K562 (cell line): ENCODE measurements at regions not wholly inside any gene's neighbourhood (a gene's known extent, or its start where the extent isn't known, plus 50 kb on each side); places are given as distances from the start of the nearest gene placed in this dataset.

Source experiments
- ATAC-seq: fragments of 200-7000 bp; cut with Tn5 transposase; 3 replicates; pipeline ENCODE4 v1.9.1; 2020; ENCODE audit warnings: moderate library complexity
- BruUV-seq: library from RNA; stranded (reverse); fragments of 400-500 nt; replicated peaks from 2 replicates; lab custom pipeline; 2021; lab: Mats Ljungman, UMichigan
- CTCF ChIA-PET: fragments of 300-600 bp; formaldehyde crosslinking; extraction: SDS; loops from one replicate; lab custom pipeline; 2021; ENCODE audit warnings: low intra/inter-chr PET ratio; lab: Yijun Ruan, JAX
- POLR2A ChIA-PET: fragments of 300-600, 350-650 bp; sonication (Branson Sonifier 250); formaldehyde crosslinking; extraction: SDS; loops from one replicate; lab custom pipeline; 2021; ENCODE audit warnings: antibody characterized with exemption, inconsistent platforms; lab: Yijun Ruan, JAX
- DNase-seq, 4 experiments: peaks; one replicate each; pipeline versions ENCODE4 v3.0.0 to v3.0.0-alpha.2; 2011 to 2018; ENCODE audit warnings: low spot score in 3 of 4, mixed read lengths in 3 of 4; ENCODE audit errors: extremely low read depth in 1 of 4
- FAIRE-seq: peaks from 2 replicates; lab custom pipeline; 2011; peaks lifted over from hg19 to GRCh38; lab: Jason Lieb, UNC
- H2AFZ ChIP-seq: 2 replicates; pipeline ENCODE4 v1.6.0; 2011; ENCODE audit warnings: low read depth, low read length, control low read depth, inconsistent platforms
- H3K27ac ChIP-seq: fragments of 200-600 bp; 3 replicates; pipeline ENCODE4 v1.8.0; 2011; ENCODE audit warnings: low read depth, mild to moderate bottlenecking, control low read depth, inconsistent platforms, low read length, moderate library complexity, mixed read lengths; ENCODE audit errors: extremely low read depth
- H3K27me3 ChIP-seq, 2 experiments: fragments of 300-600 bp in 1 of 2; 2 replicates in 1 of 2; 3 replicates in 1 of 2; pipeline versions ENCODE4 v1.6.0 to v1.8.0; 2011; ENCODE audit warnings: inconsistent platforms in 2 of 2, low read length in 2 of 2, mild to moderate bottlenecking in 1 of 2, mixed read lengths in 1 of 2, moderate library complexity in 1 of 2; ENCODE audit not compliant: control insufficient read depth in 2 of 2, insufficient read depth in 2 of 2
- H3K36me3 ChIP-seq: fragments of 300-600 bp; 3 replicates; pipeline ENCODE4 v1.8.0; 2011; ENCODE audit warnings: mild to moderate bottlenecking, low read length, inconsistent platforms; ENCODE audit not compliant: control insufficient read depth, insufficient read depth
- H3K4me1 ChIP-seq, 2 experiments: fragments of 200-600 bp in 1 of 2; replicated peaks in 1 of 2; 2 replicates in 1 of 2; 3 replicates in 1 of 2; pipeline versions ENCODE4 v1.5.1 to v1.8.0; 2011; ENCODE audit warnings: inconsistent platforms in 2 of 2, low read length in 2 of 2, mild to moderate bottlenecking in 1 of 2, mixed read lengths in 1 of 2, moderate library complexity in 1 of 2; ENCODE audit not compliant: control insufficient read depth in 2 of 2, insufficient read depth in 2 of 2
- H3K4me2 ChIP-seq: 2 replicates; pipeline ENCODE4 v1.6.1; 2011; ENCODE audit warnings: low read length, control low read depth, inconsistent platforms, mixed read lengths; ENCODE audit not compliant: insufficient read depth
- H3K4me3 ChIP-seq: fragments of 200-600 bp; sonication (generic), shearing (Covaris generic); 2 replicates; pipeline ENCODE4 v1.5.1; 2016; ENCODE audit warnings: control low read depth, inconsistent platforms
- H3K79me2 ChIP-seq: fragments of 200-600 bp; 3 replicates; pipeline ENCODE4 v1.8.0; 2011; ENCODE audit warnings: low read length, inconsistent platforms; ENCODE audit not compliant: control insufficient read depth, insufficient read depth
- H3K9ac ChIP-seq, 2 experiments: 2 replicates each; pipeline versions ENCODE4 v1.6.0 to v1.6.1; 2011; ENCODE audit warnings: low read depth in 2 of 2, low read length in 2 of 2, control low read depth in 1 of 2, inconsistent platforms in 1 of 2, mild to moderate bottlenecking in 1 of 2, mixed read lengths in 1 of 2; ENCODE audit not compliant: insufficient read depth in 1 of 2
- H3K9me1 ChIP-seq: one replicate; pipeline ENCODE4 v1.6.0; 2011; ENCODE audit warnings: inconsistent platforms, mild to moderate bottlenecking, low read length, moderate library complexity; ENCODE audit not compliant: control insufficient read depth, insufficient read depth
- H3K9me3 ChIP-seq: replicated peaks from 2 replicates; pipeline ENCODE4 v1.5.1; 2011; ENCODE audit warnings: low read depth, low read length, inconsistent platforms; ENCODE audit not compliant: control insufficient read depth, insufficient read depth
- H4K20me1 ChIP-seq: replicated peaks from 2 replicates; pipeline ENCODE4 v1.6.1; 2011; ENCODE audit warnings: low read length, inconsistent platforms, mixed read lengths; ENCODE audit not compliant: control insufficient read depth, insufficient read depth
- CCNT2 ChIP-seq: IDR thresholded peaks from 2 replicates; pipeline ENCODE4 v1.6.1; 2011; ENCODE audit warnings: borderline replicate concordance, low read depth, mild to moderate bottlenecking, moderate library complexity, mixed read lengths, low read length; ENCODE audit not compliant: insufficient read length; ENCODE audit errors: extremely low read depth
- COPS2 ChIP-seq: fragments of 450-650 bp; conservative IDR thresholded peaks from 2 replicates; pipeline ENCODE4 v1.6.1; 2016; ENCODE audit warnings: mild to moderate bottlenecking, moderate library complexity
- EP300 ChIP-seq: IDR thresholded peaks from 2 replicates; pipeline ENCODE4 v1.6.1; 2012; ENCODE audit warnings: low read length, improper control_type of control experiment
- GATAD2A ChIP-seq: fragments of 450-650 bp; IDR thresholded peaks from 2 replicates; pipeline ENCODE4 v1.6.1; 2017
- HES1 ChIP-seq: fragments of 450-650 bp; IDR thresholded peaks from 2 replicates; pipeline ENCODE4 v1.6.1; 2016; ENCODE audit warnings: low read depth, mild to moderate bottlenecking, moderate library complexity
- KAT2B ChIP-seq: IDR thresholded peaks from one replicate; pipeline ENCODE4 v1.6.1; 2012; ENCODE audit warnings: low read depth, mild to moderate bottlenecking, control low read depth, inconsistent platforms, low read length, moderate library complexity
- MCM3 ChIP-seq: fragments of 450-650 bp; IDR thresholded peaks from 2 replicates; pipeline ENCODE4 v1.6.1; 2016
- MTA2 ChIP-seq: fragments of 450-650 bp; IDR thresholded peaks from 2 replicates; pipeline ENCODE4 v1.6.1; 2016; ENCODE audit warnings: low read depth
- NFE2L1 ChIP-seq: fragments of 450-650 bp; IDR thresholded peaks from 2 replicates; pipeline ENCODE4 v1.6.1; 2016; ENCODE audit warnings: missing genetic modification characterization, low read depth, mild to moderate bottlenecking, missing compliant biosample characterization, moderate library complexity, borderline replicate concordance
- RBBP5 ChIP-seq: fragments of 200-600 bp; sonication (generic); IDR thresholded peaks from 2 replicates; pipeline ENCODE4 v1.6.1; 2012; ENCODE audit warnings: borderline replicate concordance, mild to moderate bottlenecking, low read length, control low read depth, inconsistent platforms; ENCODE audit not compliant: insufficient read depth, poor library complexity, severe bottlenecking
- SMAD2 ChIP-seq: fragments of 150-350 bp; IDR thresholded peaks from 2 replicates; pipeline ENCODE4 v1.6.1; 2014; ENCODE audit warnings: low read depth, mild to moderate bottlenecking, low read length
- ZNF57 ChIP-seq: fragments of 450-650 bp; formaldehyde crosslinking; IDR thresholded peaks from 2 replicates; pipeline ENCODE4 v1.4.0; 2020; ENCODE audit warnings: mild to moderate bottlenecking, moderate library complexity
- ZNF764 ChIP-seq: fragments of 250-450 bp; sonication (Bioruptor Pico); IDR thresholded peaks from 2 replicates; pipeline ENCODE4 v1.4.0; 2020; ENCODE audit warnings: low read depth, mild to moderate bottlenecking, moderate library complexity
- WGBS: fragments of 100-300 bp; shearing (Covaris generic); methylation state at CpG from one replicate; pipeline ENCODE4 v1.1.6; 2016; ENCODE audit warnings: low coverage, mixed read lengths; ENCODE audit not compliant: insufficient coverage; ENCODE audit errors: missing lambda C conversion rate; 5-methylcytosine and 5-hydroxymethylcytosine counted together
- in situ Hi-C: fragments of 300-500 bp; cut with MboI; formaldehyde crosslinking; loops from 4 replicates; pipeline ENCODE4 v1.15.0; 2018; ENCODE audit warnings: inconsistent platforms, mixed read lengths
- intact Hi-C: fragments of 100-400 bp; cut with micrococcal nuclease; formaldehyde crosslinking; loops from 2 replicates; pipeline ENCODE4 v1.14.2; 2022
- TF ChIP-seq, protein P1 (sequence below), 2 experiments: IDR thresholded peaks; 2 replicates each; pipeline ENCODE4 v1.6.1; 2011; ENCODE audit warnings: borderline replicate concordance in 1 of 2, control low read depth in 1 of 2, low read depth in 1 of 2, low read length in 1 of 2, mild to moderate bottlenecking in 1 of 2, mixed read lengths in 1 of 2, moderate library complexity in 1 of 2; ENCODE audit not compliant: insufficient read depth in 1 of 2, insufficient read length in 1 of 2, poor library complexity in 1 of 2, severe bottlenecking in 1 of 2; ENCODE audit errors: extremely low read depth in 1 of 2

GRCh38 chr2:156826341-156826933 lies 390.3 kb downstream of the GPD2 start:
- ATAC-seq (no peak), FAIRE-seq (no peak), DNase-seq (no peak)
- intact Hi-C loops (no loop called here), in situ Hi-C loops (no loop called here)
- TF ChIP-seq ZNF57 (CRISPR knock-in tag) (no peak), RBBP5 (no peak), EP300 (no peak), MTA2 (no peak), COPS2 (no peak), NFE2L1 (tag) (no peak), KAT2B (no peak), MCM3 (no peak), GATAD2A (no peak), SMAD2 (no peak), ZNF764 (CRISPR knock-in tag) (no peak), CCNT2 (no peak), HES1 (no peak)
- TF ChIP-seq, protein P1, sequence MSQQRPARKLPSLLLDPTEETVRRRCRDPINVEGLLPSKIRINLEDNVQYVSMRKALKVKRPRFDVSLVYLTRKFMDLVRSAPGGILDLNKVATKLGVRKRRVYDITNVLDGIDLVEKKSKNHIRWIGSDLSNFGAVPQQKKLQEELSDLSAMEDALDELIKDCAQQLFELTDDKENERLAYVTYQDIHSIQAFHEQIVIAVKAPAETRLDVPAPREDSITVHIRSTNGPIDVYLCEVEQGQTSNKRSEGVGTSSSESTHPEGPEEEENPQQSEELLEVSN (IDR thresholded peaks at IDR 0.05; ENCODE audit: borderline replicate concordance in 1 of 2, extremely low read depth in 1 of 2, insufficient read depth in 1 of 2, insufficient read length in 1 of 2, low read depth in 1 of 2, low read length in 1 of 2, poor library complexity in 1 of 2, severe bottlenecking in 1 of 2): no peak
- Histone ChIP-seq H3K9me3 (no peaks in the 10 kb centered on the region), H3K4me3 (no peak overlapping the region), H3K4me2 (no peak overlapping the region), H2AFZ (no peak overlapping the region), H3K27me3 (no peaks in the 10 kb centered on the region), H3K9ac (no peak overlapping the region), H3K36me3 (no peaks in the 10 kb centered on the region), H3K79me2 (no peaks in the 10 kb centered on the region), H3K27ac (no peak overlapping the region), H3K4me1 (no peaks in the 10 kb centered on the region), H3K9me1 (no peaks in the 10 kb centered on the region), H4K20me1 (no peaks in the 10 kb centered on the region)
- WGBS: 26% methylated on average over 1 of the region's 2 CpGs
- no TSS peak for BruUV-seq
- POLR2A ChIA-PET: no interaction called here
- CTCF ChIA-PET: no interaction called here
